ENCODE measurements at regions not wholly inside any gene's neighbourhood (a gene's known extent, or its start where the extent isn't known, plus 50 kb on each side); places are given as distances from the start of the nearest gene placed in this dataset.

GRCh38 chr2:5328826-5329225 is 363.4 kb upstream of the SOX11 start:
- TF ChIP-seq CTCF (conservative IDR thresholded peaks at IDR 0.05) (no peak), ZFX (IDR thresholded peaks at IDR 0.05) (no peak)

Data from C4-2B (cell line).